GM12878 (cell line): ENCODE measurements at regions not wholly inside any gene's neighbourhood (a gene's known extent, or its start where the extent isn't known, plus 50 kb on each side); places are given as distances from the start of the nearest gene placed in this dataset.

Experiments used
- ATAC-seq: fragments of 200-7000 bp; cut with Tn5 transposase; 3 replicates; pipeline ENCODE4 v1.9.1; 2020; ENCODE audit warnings: mild to moderate bottlenecking, moderate library complexity
- BruUV-seq: library from RNA; stranded (reverse); fragments of 400-500 nt; replicated peaks from 2 replicates; lab custom pipeline; 2021; lab: Mats Ljungman, UMichigan
- CTCF ChIA-PET: fragments of 300-600 bp; sonication (Branson Sonifier 250); formaldehyde crosslinking; extraction: SDS; loops from one replicate; lab custom pipeline; 2021; ENCODE audit warnings: inconsistent platforms; lab: Yijun Ruan, JAX
- POLR2A ChIA-PET: fragments of 350-600 bp; formaldehyde crosslinking; extraction: SDS; loops from one replicate; lab custom pipeline; 2021; ENCODE audit warnings: inconsistent platforms; lab: Charles Lee
- RAD21 ChIA-PET: fragments of 300-600 bp; sonication (Branson Sonifier 250); formaldehyde crosslinking; loops from one replicate; lab custom pipeline; 2023; ENCODE audit warnings: antibody characterized with exemption; ENCODE audit not compliant: unreplicated experiment; lab: Charles Lee
- SMC1A ChIA-PET: fragments of 300-600 bp; sonication (Branson Sonifier 250); formaldehyde crosslinking; loops from one replicate; lab custom pipeline; 2023; ENCODE audit not compliant: unreplicated experiment, uncharacterized antibody; lab: Charles Lee
- DNase-seq: peaks from one replicate; pipeline ENCODE4 v3.0.0-alpha.2; 2011; ENCODE audit warnings: low read depth, low spot score
- FAIRE-seq: peaks from 3 replicates; lab custom pipeline; 2011; peaks lifted over from hg19 to GRCh38; lab: Jason Lieb, UNC
- H2AFZ ChIP-seq: 2 replicates; pipeline ENCODE4 v1.6.0; 2011; ENCODE audit warnings: low read depth, low read length, control low read depth; ENCODE audit not compliant: control insufficient read depth
- H3K27ac ChIP-seq: 2 replicates; pipeline ENCODE4 v1.5.1; 2011; ENCODE audit warnings: control low read depth; ENCODE audit not compliant: control insufficient read depth, insufficient read depth
- H3K27me3 ChIP-seq, 2 experiments: replicated peaks in 1 of 2; 2 replicates each; pipeline versions ENCODE4 v1.6.0 to v1.6.1; 2011; ENCODE audit warnings: low read length in 1 of 2; ENCODE audit not compliant: control insufficient read depth in 2 of 2, insufficient read depth in 2 of 2
- H3K36me3 ChIP-seq, 2 experiments: 2 replicates each; pipeline ENCODE4 v1.5.1; 2011; ENCODE audit warnings: low read length in 1 of 2; ENCODE audit not compliant: control insufficient read depth in 2 of 2, insufficient read depth in 2 of 2
- H3K4me1 ChIP-seq: 2 replicates; pipeline ENCODE4 v1.6.1; 2011; ENCODE audit warnings: mild to moderate bottlenecking, low read length, moderate library complexity, mixed read lengths; ENCODE audit not compliant: control insufficient read depth, insufficient read depth
- H3K4me2 ChIP-seq: 2 replicates; pipeline ENCODE4 v1.6.0; 2011; ENCODE audit warnings: control low read depth; ENCODE audit not compliant: control insufficient read depth, insufficient read depth
- H3K4me3 ChIP-seq: fragments of 200-600 bp; sonication (generic); 2 replicates; pipeline ENCODE4 v1.5.1; 2016
- H3K79me2 ChIP-seq: 2 replicates; pipeline ENCODE4 v1.6.0; 2011; ENCODE audit warnings: low read length; ENCODE audit not compliant: control insufficient read depth, insufficient read depth
- H3K9ac ChIP-seq: 2 replicates; pipeline ENCODE4 v1.8.0; 2011; ENCODE audit warnings: low read length, control low read depth, mixed read lengths; ENCODE audit not compliant: control insufficient read depth, insufficient read depth
- H3K9me3 ChIP-seq: replicated peaks from 3 replicates; pipeline ENCODE4 v1.5.1; 2011; ENCODE audit warnings: mild to moderate bottlenecking, low read length; ENCODE audit not compliant: control insufficient read depth, insufficient read depth
- H4K20me1 ChIP-seq: 2 replicates; pipeline ENCODE4 v1.6.0; 2011; ENCODE audit not compliant: control insufficient read depth, insufficient read depth
- FOXM1 ChIP-seq: IDR thresholded peaks from 2 replicates; pipeline ENCODE4 v1.6.1; 2012; ENCODE audit warnings: low read depth, mild to moderate bottlenecking, inconsistent platforms, low read length, moderate library complexity
- HCFC1 ChIP-seq: fragments of 150-350 bp; IDR thresholded peaks from 2 replicates; pipeline ENCODE4 v1.6.1; 2014; ENCODE audit warnings: low read length
- MYC ChIP-seq: IDR thresholded peaks from 2 replicates; pipeline ENCODE4 v1.6.1; 2011; ENCODE audit warnings: mild to moderate bottlenecking, low read length, moderate library complexity, inconsistent platforms; ENCODE audit not compliant: insufficient read depth, insufficient replicate concordance, insufficient read length, severe bottlenecking
- NBN ChIP-seq: fragments of 450-650 bp; IDR thresholded peaks from 2 replicates; pipeline ENCODE4 v1.6.1; 2016
- NFYA ChIP-seq: IDR thresholded peaks from 2 replicates; pipeline ENCODE4 v1.6.1; 2011; ENCODE audit warnings: low read depth, mild to moderate bottlenecking, low read length, improper control_type of control experiment, borderline replicate concordance
- NR2C1 ChIP-seq: fragments of 450-650 bp; IDR thresholded peaks from 2 replicates; pipeline ENCODE4 v1.6.1; 2017; ENCODE audit warnings: antibody characterized with exemption, mild to moderate bottlenecking, moderate library complexity
- NR2F1 ChIP-seq: fragments of 450-650 bp; conservative IDR thresholded peaks from 2 replicates; pipeline ENCODE4 v1.6.1; 2017; ENCODE audit warnings: mild to moderate bottlenecking
- NRF1 ChIP-seq: conservative IDR thresholded peaks from 2 replicates; pipeline ENCODE4 v1.6.1; 2011; ENCODE audit warnings: mild to moderate bottlenecking, low read depth, low read length, improper control_type of control experiment
- POLR2AphosphoS5 ChIP-seq: IDR thresholded peaks from 2 replicates; pipeline ENCODE4 v1.6.1; 2011; ENCODE audit warnings: mild to moderate bottlenecking, low read length, inconsistent platforms
- SUPT20H ChIP-seq: IDR thresholded peaks from 2 replicates; pipeline ENCODE4 v1.6.1; 2011; ENCODE audit warnings: low read depth, mild to moderate bottlenecking, low read length, moderate library complexity, borderline replicate concordance; ENCODE audit not compliant: control insufficient read depth
- TCF12 ChIP-seq: IDR thresholded peaks from 2 replicates; pipeline ENCODE4 v1.6.1; 2011; ENCODE audit warnings: low read depth, mild to moderate bottlenecking, low read length
- YBX1 ChIP-seq: fragments of 450-650 bp; IDR thresholded peaks from 2 replicates; pipeline ENCODE4 v1.6.1; 2016; ENCODE audit warnings: antibody characterized with exemption
- ZBTB11 ChIP-seq: fragments of 450-650 bp; formaldehyde crosslinking; IDR thresholded peaks from 2 replicates; pipeline ENCODE4 v1.5.0; 2022; ENCODE audit warnings: mild to moderate bottlenecking, missing genetic modification characterization
- ZNF622 ChIP-seq: fragments of 450-650 bp; IDR thresholded peaks from 2 replicates; pipeline ENCODE4 v1.6.1; 2017; ENCODE audit warnings: mild to moderate bottlenecking, inconsistent platforms
- WGBS: methylation state at CpG from one replicate; pipeline ENCODE4 v1.1.6; 2016; ENCODE audit warnings: low lambda C conversion rate; ENCODE audit not compliant: insufficient replicate concordance, insufficient coverage; ENCODE audit errors: missing lambda C conversion rate; 5-methylcytosine and 5-hydroxymethylcytosine counted together
- in situ Hi-C: fragments of 300-500 bp; cut with MboI; formaldehyde crosslinking; loops from 9 replicates; pipeline ENCODE4 v1.14.3; 2018; ENCODE audit warnings: mixed read lengths
- intact Hi-C: fragments of 100-400 bp; cut with micrococcal nuclease; formaldehyde crosslinking; loops from one replicate; pipeline ENCODE4 v1.14.2; 2022; ENCODE audit not compliant: unreplicated experiment
- TF ChIP-seq, protein P1 (sequence below): fragments of 450-650 bp; IDR thresholded peaks from 2 replicates; pipeline ENCODE4 v1.6.1; 2016; ENCODE audit warnings: mild to moderate bottlenecking
- TF ChIP-seq, protein P2 (sequence below): fragments of 450-650 bp; formaldehyde crosslinking; IDR thresholded peaks from 2 replicates; pipeline ENCODE4 v1.4.0; 2022; ENCODE audit warnings: mild to moderate bottlenecking, moderate library complexity
- TF ChIP-seq, protein P3 (sequence below): IDR thresholded peaks from 2 replicates; pipeline ENCODE4 v1.6.1; 2011; ENCODE audit warnings: low read depth, low read length, improper control_type of control experiment, borderline replicate concordance

DNA sequence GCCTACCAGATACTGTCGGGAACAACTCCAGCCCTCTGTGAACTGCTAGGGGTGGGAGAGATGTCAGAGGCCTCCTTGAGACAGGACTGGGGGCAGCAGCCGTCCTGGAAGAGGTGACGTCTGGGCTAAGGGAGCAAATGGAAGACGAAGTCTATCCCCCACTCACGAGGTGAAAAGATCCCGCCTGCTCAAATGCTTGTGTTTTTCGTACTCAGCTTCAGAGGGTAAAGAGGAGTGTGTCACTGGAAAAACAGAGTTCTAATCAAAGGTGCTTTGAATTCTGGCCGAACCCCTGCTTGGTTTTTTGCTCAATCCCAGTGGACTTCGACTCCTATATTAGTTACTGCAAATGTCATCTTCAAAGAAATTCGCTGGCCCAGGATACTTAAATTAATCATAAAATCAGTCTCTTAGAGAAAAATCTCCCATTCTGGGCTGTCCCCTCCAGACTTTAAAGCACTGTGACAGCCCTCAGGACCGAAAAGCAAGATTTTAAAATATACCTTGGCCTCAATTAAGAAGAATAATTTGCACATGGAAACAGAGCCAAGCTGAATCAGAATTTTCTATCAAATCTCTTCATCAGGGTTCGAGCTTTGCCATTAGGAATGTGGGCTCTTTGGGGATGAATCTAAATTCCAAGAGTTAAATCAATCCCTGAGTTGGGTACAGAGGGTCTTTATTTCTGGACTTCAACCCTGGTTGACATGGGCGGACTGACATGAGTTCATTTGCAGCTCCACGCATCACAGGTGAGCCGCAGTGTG is 61.8 kb upstream of the AFDN start:
- Histone ChIP-seq H3K4me2 (no peak overlapping the region), H2AFZ (no peak overlapping the region), H3K9ac (no peak overlapping the region), H4K20me1 (no peaks in the 10 kb centered on the region), H3K36me3 (no peaks in the 10 kb centered on the region), H3K9me3 (no peaks in the 10 kb centered on the region), H3K4me1 (no peaks in the 10 kb centered on the region), H3K27me3 (no peaks in the 10 kb centered on the region), H3K27ac (no peak overlapping the region), H3K79me2 (no peaks in the 10 kb centered on the region), H3K4me3 (no peak overlapping the region)
- in situ Hi-C loops = no loop called here
- ChIA-PET RAD21 (no interaction called here), POLR2A (no interaction called here), SMC1A (no interaction called here), CTCF (no interaction called here)
- ATAC-seq = no peak
- DNase-seq = no peak
- intact Hi-C loops = no loop called here
- BruUV-seq = no TSS peak
- WGBS = 30% methylated on average over 15 of the region's 15 CpGs
- no peak for FAIRE-seq
- TF ChIP-seq TCF12 (no peak), NFYA (no peak), FOXM1 (no peak), NRF1 (no peak), NR2C1 (no peak), ZBTB11 (CRISPR knock-in tag) (no peak), HCFC1 (no peak), MYC (no peak), NR2F1 (no peak), POLR2AphosphoS5 (no peak), SUPT20H (no peak), NBN (no peak), ZNF622 (no peak), YBX1 (no peak)
- TF ChIP-seq, protein P1, sequence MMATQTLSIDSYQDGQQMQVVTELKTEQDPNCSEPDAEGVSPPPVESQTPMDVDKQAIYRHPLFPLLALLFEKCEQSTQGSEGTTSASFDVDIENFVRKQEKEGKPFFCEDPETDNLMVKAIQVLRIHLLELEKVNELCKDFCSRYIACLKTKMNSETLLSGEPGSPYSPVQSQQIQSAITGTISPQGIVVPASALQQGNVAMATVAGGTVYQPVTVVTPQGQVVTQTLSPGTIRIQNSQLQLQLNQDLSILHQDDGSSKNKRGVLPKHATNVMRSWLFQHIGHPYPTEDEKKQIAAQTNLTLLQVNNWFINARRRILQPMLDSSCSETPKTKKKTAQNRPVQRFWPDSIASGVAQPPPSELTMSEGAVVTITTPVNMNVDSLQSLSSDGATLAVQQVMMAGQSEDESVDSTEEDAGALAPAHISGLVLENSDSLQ = no peak
- TF ChIP-seq, protein P2, sequence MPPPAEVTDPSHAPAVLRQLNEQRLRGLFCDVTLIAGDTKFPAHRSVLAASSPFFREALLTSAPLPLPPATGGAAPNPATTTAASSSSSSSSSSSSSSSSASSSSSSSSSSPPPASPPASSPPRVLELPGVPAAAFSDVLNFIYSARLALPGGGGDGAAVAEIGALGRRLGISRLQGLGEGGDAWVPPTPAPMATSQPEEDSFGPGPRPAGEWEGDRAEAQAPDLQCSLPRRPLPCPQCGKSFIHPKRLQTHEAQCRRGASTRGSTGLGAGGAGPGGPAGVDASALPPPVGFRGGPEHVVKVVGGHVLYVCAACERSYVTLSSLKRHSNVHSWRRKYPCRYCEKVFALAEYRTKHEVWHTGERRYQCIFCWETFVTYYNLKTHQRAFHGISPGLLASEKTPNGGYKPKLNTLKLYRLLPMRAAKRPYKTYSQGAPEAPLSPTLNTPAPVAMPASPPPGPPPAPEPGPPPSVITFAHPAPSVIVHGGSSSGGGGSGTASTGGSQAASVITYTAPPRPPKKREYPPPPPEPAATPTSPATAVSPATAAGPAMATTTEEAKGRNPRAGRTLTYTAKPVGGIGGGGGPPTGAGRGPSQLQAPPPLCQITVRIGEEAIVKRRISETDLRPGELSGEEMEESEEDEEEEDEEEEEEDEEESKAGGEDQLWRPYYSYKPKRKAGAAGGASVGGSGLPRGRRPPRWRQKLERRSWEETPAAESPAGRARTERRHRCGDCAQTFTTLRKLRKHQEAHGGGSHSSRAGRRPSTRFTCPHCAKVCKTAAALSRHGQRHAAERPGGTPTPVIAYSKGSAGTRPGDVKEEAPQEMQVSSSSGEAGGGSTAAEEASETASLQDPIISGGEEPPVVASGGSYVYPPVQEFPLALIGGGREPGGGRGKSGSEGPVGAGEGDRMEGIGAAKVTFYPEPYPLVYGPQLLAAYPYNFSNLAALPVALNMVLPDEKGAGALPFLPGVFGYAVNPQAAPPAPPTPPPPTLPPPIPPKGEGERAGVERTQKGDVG (CRISPR knock-in tag) = no peak
- TF ChIP-seq, protein P3, sequence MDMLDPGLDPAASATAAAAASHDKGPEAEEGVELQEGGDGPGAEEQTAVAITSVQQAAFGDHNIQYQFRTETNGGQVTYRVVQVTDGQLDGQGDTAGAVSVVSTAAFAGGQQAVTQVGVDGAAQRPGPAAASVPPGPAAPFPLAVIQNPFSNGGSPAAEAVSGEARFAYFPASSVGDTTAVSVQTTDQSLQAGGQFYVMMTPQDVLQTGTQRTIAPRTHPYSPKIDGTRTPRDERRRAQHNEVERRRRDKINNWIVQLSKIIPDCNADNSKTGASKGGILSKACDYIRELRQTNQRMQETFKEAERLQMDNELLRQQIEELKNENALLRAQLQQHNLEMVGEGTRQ = no peak
